ENCODE measurements at regions not wholly inside any gene's neighbourhood (a gene's known extent, or its start where the extent isn't known, plus 50 kb on each side); places are given as distances from the start of the nearest gene placed in this dataset.

DNA sequence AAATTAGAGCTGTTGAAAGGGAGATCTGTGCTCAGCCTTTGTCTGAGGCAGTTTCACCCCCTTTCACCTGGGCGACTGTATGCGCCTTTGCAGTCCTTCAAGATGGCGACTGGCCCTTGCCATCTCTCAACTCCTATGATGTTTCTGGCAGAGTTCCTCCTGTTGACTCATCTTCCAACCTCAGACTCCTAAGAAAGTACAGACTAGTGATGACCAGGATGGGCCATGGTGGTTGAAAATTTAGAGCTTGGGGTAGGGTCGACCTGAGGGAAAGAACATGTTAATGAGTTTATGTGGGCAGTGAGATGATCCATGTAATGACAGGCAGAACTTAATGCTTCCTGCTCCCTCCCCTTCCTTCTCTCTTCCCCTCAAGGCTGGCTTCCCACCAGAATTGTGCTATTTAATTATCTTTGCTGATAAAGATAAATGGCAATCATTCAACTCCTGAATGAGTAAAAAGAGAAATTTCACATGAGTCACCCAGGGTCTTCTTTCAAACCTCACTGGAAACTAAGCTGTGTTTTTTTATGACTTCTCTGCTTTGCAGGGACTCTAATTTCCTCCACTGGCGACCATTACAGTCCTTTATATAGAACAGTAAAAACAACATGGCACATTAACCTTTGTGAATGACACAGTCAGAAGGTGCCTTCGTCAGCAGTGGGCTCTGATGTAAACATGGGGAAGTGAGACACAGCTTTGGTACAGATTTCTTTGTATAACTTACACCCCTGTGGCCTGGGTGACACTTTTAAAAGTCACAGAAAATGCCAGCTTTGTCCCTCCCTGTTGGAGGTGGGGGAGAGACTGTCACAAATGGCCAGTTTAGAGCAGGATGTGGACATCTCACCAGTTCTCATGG is 103.5 kb downstream of the SCP2D1 start:
- no peaks in the 10 kb centered on the region for H3K36me3 ChIP-seq (ENCODE audit: insufficient read depth, low read depth, low read length)
- no peak overlapping the region for H3K27ac ChIP-seq (ENCODE audit: low read length)
- no peak overlapping the region for H3K9ac ChIP-seq (ENCODE audit: low read depth, low read length)
- H3K9me3 ChIP-seq (ENCODE audit: insufficient read depth, low read depth, low read length) = no peaks in the 10 kb centered on the region
- H3K4me3 ChIP-seq (ENCODE audit: low read length) = no peak overlapping the region
- no peaks in the 10 kb centered on the region for H3K4me1 ChIP-seq (ENCODE audit: insufficient read depth, low read length)
- H3K27me3 ChIP-seq (ENCODE audit: insufficient read depth, low read length) = no peaks in the 10 kb centered on the region

DNA sequence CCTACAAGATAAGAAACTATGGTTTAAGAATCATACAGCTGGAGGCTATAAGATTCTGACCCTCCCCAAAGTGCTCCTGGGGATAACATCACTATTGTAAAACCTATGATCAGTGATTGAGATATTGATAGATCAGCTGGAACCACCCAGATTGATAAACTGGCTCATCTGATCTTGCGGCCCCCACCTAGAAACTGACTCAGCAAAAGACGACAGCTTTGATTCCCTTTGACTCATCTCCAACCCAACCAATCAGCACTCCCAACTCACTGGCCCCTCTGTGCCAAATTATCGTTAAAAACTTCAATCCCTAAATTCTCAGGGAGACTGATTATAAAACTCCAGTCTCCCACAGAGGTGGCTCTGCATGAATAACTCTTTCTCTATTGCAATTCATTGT is 106.4 kb downstream of the SCP2D1 start:
- Histone ChIP-seq H3K4me3 (ENCODE audit: low read length) (no peak overlapping the region), H3K9me3 (ENCODE audit: insufficient read depth, low read depth, low read length) (no peaks in the 10 kb centered on the region), H3K27ac (ENCODE audit: low read length) (no peak overlapping the region), H3K9ac (ENCODE audit: low read depth, low read length) (no peak overlapping the region), H3K4me1 (ENCODE audit: insufficient read depth, low read length) (no peaks in the 10 kb centered on the region), H3K27me3 (ENCODE audit: insufficient read depth, low read length) (no peaks in the 10 kb centered on the region), H3K36me3 (ENCODE audit: insufficient read depth, low read depth, low read length) (no peaks in the 10 kb centered on the region)

DNA sequence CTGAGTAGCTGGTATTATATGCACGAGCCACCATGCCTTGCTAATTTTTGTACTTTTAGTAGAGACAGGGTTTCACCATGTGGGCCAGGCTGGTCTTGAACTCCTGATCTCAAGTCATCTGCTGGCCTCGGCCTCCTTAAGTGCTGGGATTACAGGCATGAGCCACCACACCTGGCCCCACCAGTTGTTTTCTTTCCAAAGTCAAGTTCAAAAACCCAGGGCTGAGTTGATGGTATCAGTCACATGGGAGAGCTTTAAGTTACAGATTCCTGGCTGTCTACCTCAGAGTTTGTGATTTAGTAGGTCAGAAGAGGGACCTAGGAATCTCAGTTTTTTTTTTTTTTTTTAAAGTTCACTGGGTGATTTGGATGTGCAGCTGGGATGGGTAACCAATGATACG is 107.7 kb downstream of the SCP2D1 start:
- H3K4me3 ChIP-seq (ENCODE audit: low read length) = no peak overlapping the region
- no peaks in the 10 kb centered on the region for H3K9me3 ChIP-seq (ENCODE audit: insufficient read depth, low read depth, low read length)
- H3K36me3 ChIP-seq (ENCODE audit: insufficient read depth, low read depth, low read length) = no peaks in the 10 kb centered on the region
- no peak overlapping the region for H3K27ac ChIP-seq (ENCODE audit: low read length)
- no peak overlapping the region for H3K9ac ChIP-seq (ENCODE audit: low read depth, low read length)
- no peaks in the 10 kb centered on the region for H3K4me1 ChIP-seq (ENCODE audit: insufficient read depth, low read length)
- H3K27me3 ChIP-seq (ENCODE audit: insufficient read depth, low read length) = no peaks in the 10 kb centered on the region

DNA sequence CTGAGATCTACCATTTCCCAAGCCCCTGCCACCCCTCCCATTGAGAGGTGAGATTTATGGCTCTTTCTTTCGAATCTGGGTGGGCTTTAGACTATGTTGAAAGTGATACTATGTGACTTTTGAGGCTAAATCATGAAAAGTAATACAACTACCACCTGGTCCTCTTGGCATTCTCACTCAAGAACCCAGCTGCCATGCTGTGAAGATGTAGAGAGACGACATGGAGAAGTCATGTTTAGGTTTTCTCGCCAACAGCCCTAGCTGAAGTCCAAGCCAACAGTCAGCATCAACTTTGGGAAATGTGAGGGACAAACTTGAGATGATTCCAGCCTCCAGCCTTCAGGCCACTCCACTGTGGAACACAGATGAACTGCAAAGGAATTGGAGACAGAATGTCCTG is 108.7 kb downstream of the SCP2D1 start:
- Histone ChIP-seq H3K4me3 (ENCODE audit: low read length) (no peak overlapping the region), H3K27me3 (ENCODE audit: insufficient read depth, low read length) (no peaks in the 10 kb centered on the region), H3K9ac (ENCODE audit: low read depth, low read length) (no peak overlapping the region), H3K36me3 (ENCODE audit: insufficient read depth, low read depth, low read length) (no peaks in the 10 kb centered on the region), H3K27ac (ENCODE audit: low read length) (no peak overlapping the region), H3K4me1 (ENCODE audit: insufficient read depth, low read length) (no peaks in the 10 kb centered on the region), H3K9me3 (ENCODE audit: insufficient read depth, low read depth, low read length) (no peaks in the 10 kb centered on the region)

DNA sequence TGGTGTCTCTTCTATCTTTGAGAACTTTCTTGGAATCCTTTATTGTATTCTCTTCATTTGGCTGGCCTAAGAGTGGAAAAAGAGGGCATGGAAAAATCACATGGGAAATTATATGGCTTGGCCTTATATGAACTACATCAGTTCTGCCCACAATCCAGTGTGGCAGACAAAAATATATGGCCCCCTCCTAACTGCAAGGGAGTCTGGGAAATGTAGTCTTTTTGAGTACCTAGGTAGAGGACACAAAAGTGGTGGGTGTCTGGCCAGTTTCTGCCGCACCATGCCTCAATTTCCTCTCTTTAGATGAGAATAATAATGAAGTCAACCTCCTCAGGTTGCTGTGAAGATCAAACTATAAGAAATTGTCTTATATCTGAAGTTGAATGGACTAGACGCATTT is 109.3 kb downstream of the SCP2D1 start:
- no peaks in the 10 kb centered on the region for H3K9me3 ChIP-seq (ENCODE audit: insufficient read depth, low read depth, low read length)
- no peaks in the 10 kb centered on the region for H3K27me3 ChIP-seq (ENCODE audit: insufficient read depth, low read length)
- H3K36me3 ChIP-seq (ENCODE audit: insufficient read depth, low read depth, low read length) = no peaks in the 10 kb centered on the region
- H3K4me1 ChIP-seq (ENCODE audit: insufficient read depth, low read length) = no peaks in the 10 kb centered on the region
- H3K27ac ChIP-seq (ENCODE audit: low read length) = no peak overlapping the region
- H3K4me3 ChIP-seq (ENCODE audit: low read length) = no peak overlapping the region
- H3K9ac ChIP-seq (ENCODE audit: low read depth, low read length) = no peak overlapping the region

DNA sequence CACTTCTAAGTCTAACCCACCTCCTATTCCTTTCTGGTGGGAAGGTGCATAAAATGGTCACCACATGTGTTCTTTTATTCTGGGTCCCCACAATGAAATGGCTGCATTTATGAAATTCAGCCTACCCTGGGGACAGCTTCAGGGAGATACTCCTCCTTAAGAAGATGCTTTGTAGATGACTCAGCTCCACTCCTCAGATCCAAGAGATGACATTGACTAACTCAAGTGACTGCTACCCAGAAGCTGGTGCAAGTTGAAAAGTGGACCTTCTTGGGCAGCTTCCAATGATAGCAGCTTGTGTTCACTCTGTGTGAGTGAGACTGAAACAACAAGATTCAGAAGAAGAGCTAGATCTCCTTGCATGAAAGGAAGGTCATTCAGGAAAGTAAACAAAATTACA is 113.4 kb downstream of the SCP2D1 start:
- Histone ChIP-seq H3K4me3 (ENCODE audit: low read length) (no peak overlapping the region), H3K9ac (ENCODE audit: low read depth, low read length) (no peak overlapping the region), H3K36me3 (ENCODE audit: insufficient read depth, low read depth, low read length) (no peaks in the 10 kb centered on the region), H3K27me3 (ENCODE audit: insufficient read depth, low read length) (no peaks in the 10 kb centered on the region), H3K27ac (ENCODE audit: low read length) (no peak overlapping the region), H3K4me1 (ENCODE audit: insufficient read depth, low read length) (no peaks in the 10 kb centered on the region), H3K9me3 (ENCODE audit: insufficient read depth, low read depth, low read length) (no peaks in the 10 kb centered on the region)

DNA sequence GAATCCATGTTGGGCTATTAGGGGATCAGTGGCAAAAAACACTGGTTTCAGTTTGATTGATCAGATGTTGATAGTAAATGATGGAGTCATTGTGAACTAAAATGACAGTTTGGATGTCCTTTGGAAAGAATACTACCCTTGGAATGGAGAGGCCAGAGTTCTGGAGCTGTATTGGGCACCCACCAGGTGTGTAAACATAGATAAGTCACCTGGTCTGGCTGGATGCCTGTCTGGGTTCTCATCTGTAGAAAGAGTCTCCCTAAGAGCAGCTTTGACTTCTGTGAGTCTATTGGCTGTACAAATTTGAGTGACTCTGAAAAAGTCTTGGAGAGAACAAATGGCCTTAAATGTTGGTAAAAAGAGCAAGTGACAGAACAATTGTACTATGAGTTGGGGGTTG is 115.0 kb downstream of the SCP2D1 start:
- H3K36me3 ChIP-seq (ENCODE audit: insufficient read depth, low read depth, low read length) = no peaks in the 10 kb centered on the region
- H3K4me3 ChIP-seq (ENCODE audit: low read length) = no peak overlapping the region
- H3K27me3 ChIP-seq (ENCODE audit: insufficient read depth, low read length) = no peaks in the 10 kb centered on the region
- H3K9me3 ChIP-seq (ENCODE audit: insufficient read depth, low read depth, low read length) = no peaks in the 10 kb centered on the region
- H3K9ac ChIP-seq (ENCODE audit: low read depth, low read length) = no peak overlapping the region
- H3K27ac ChIP-seq (ENCODE audit: low read length) = no peak overlapping the region
- no peaks in the 10 kb centered on the region for H3K4me1 ChIP-seq (ENCODE audit: insufficient read depth, low read length)

DNA sequence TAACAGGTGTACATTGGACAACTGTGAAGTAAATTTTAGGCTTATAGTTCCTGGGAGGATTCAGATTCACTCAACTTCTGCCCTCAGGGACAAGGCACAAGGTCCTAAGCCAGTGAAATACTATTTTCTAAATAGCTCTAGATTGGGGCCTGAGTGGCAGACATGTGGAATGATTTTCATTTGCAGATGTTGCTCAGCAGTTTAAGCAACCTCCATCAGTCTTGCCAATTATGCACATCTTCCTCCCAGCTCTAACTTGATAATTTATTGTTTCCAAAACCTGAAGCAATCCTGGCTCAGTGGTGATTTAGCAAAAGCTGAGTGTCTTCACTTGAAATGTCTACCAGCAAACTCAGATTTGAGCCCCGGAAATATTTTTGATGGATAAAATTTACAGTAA is 116.2 kb downstream of the SCP2D1 start:
- Histone ChIP-seq H3K27me3 (ENCODE audit: insufficient read depth, low read length) (no peaks in the 10 kb centered on the region), H3K4me3 (ENCODE audit: low read length) (no peak overlapping the region), H3K9ac (ENCODE audit: low read depth, low read length) (no peak overlapping the region)

DNA sequence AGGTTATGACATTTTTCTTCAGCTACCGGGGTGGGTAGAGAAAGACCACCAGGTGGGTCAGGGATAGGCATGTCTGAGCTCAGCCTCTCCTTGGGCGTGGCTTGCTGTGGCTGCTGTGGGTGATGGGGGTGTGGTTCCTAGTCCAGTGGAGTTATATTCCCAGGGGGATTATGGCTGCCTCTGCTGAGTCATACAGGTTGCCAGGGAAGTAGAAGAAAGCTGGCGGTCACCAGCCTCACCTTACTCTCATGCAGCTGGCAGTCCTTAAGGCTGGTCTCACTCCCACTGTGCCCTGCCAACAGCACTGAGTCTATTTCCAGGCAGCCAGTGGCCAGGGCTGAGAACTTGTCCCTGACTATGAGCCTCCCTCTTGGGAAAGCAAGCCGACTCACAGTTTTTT is 130.0 kb downstream of the SCP2D1 start:
- Histone ChIP-seq H3K4me3 (ENCODE audit: low read length) (no peak overlapping the region), H3K27ac (ENCODE audit: low read length) (no peak overlapping the region), H3K4me1 (ENCODE audit: insufficient read depth, low read length) (no peaks in the 10 kb centered on the region; the same call in 1 of the 2 replicates), H3K36me3 (ENCODE audit: insufficient read depth, low read depth, low read length) (no peaks in the 10 kb centered on the region), H3K9me3 (ENCODE audit: insufficient read depth, low read depth, low read length) (no peaks in the 10 kb centered on the region; the same call in 1 of the 2 replicates), H3K27me3 (ENCODE audit: insufficient read depth, low read length) (no peaks in the 10 kb centered on the region), H3K9ac (ENCODE audit: low read depth, low read length) (no peak overlapping the region)

More for the DNA sequence above, 116.2 kb downstream of the SCP2D1 start:
- H3K36me3 ChIP-seq (ENCODE audit: insufficient read depth, low read depth, low read length) = no peaks in the 10 kb centered on the region
- H3K27ac ChIP-seq (ENCODE audit: low read length) = no peak overlapping the region
- H3K4me1 ChIP-seq (ENCODE audit: insufficient read depth, low read length) = no peaks in the 10 kb centered on the region
- no peaks in the 10 kb centered on the region for H3K9me3 ChIP-seq (ENCODE audit: insufficient read depth, low read depth, low read length)

DNA sequence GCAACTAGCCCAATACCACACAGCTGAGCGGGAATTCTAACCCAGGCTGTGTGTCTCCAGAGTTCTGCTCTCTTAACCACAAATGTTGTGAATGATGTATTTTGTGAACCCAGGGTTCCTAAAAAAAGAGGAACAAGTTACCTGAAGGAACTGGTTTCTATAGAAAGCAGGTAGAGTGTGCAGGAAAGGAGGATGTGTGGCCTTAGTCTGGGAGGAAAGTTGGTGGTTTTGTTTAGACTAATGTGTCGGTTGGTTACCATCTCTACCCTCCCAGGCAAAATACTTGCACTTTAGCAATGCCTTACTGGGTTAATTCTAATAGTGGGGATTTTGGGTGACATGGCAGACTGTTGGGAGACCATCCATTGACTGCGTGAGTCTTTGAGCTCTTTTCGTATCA is 143.3 kb downstream of the SCP2D1 start:
- 0 out of 2 replicates have a peak overlapping the region, but pooled peaks have one; percentile 0 for H3K4me3 ChIP-seq (ENCODE audit: low read length)
- no peaks in the 10 kb centered on the region for H3K36me3 ChIP-seq (ENCODE audit: insufficient read depth, low read depth, low read length)
- no peak overlapping the region for H3K27ac ChIP-seq (ENCODE audit: low read length)
- no peaks in the 10 kb centered on the region for H3K27me3 ChIP-seq (ENCODE audit: insufficient read depth, low read length)
- H3K9me3 ChIP-seq (ENCODE audit: insufficient read depth, low read depth, low read length) = no peaks in the 10 kb centered on the region; the same call in 1 of the 2 replicates
- H3K9ac ChIP-seq (ENCODE audit: low read depth, low read length) = no peak overlapping the region
- H3K4me1 ChIP-seq (ENCODE audit: insufficient read depth, low read length) = peaks cover 11% of the 10 kb centered on the region; the same call in 1 of the 2 replicates

DNA sequence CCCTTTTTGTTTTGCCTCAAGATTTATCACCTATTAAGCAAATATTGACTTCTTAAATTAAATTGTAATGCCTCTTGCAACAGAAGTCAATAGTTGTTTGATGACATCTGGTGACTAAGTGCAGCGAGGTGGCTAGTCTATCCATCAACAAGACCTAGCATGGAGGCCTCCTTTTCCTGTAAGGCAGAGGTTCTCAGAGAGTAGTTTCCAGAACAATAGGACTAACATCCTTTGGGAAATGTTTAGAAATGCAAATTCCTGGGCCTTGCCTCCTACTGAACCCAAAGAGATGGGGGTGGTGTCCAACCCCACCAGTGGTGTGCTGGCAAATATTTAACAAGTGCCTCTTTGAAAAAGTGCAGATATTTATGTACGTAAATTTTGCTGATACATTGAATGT is 143.7 kb downstream of the SCP2D1 start:
- H3K36me3 ChIP-seq (ENCODE audit: insufficient read depth, low read depth, low read length) = no peaks in the 10 kb centered on the region
- no peak overlapping the region for H3K9ac ChIP-seq (ENCODE audit: low read depth, low read length)
- H3K4me3 ChIP-seq (ENCODE audit: low read length) = 0 out of 2 replicates have a peak overlapping the region, but pooled peaks have one; percentile 0
- no peaks in the 10 kb centered on the region for H3K27me3 ChIP-seq (ENCODE audit: insufficient read depth, low read length)
- H3K27ac ChIP-seq (ENCODE audit: low read length) = no peak overlapping the region
- H3K4me1 ChIP-seq (ENCODE audit: insufficient read depth, low read length) = peaks cover 11% of the 10 kb centered on the region; the same call in 1 of the 2 replicates
- no peaks in the 10 kb centered on the region; the same call in 1 of the 2 replicates for H3K9me3 ChIP-seq (ENCODE audit: insufficient read depth, low read depth, low read length)

DNA sequence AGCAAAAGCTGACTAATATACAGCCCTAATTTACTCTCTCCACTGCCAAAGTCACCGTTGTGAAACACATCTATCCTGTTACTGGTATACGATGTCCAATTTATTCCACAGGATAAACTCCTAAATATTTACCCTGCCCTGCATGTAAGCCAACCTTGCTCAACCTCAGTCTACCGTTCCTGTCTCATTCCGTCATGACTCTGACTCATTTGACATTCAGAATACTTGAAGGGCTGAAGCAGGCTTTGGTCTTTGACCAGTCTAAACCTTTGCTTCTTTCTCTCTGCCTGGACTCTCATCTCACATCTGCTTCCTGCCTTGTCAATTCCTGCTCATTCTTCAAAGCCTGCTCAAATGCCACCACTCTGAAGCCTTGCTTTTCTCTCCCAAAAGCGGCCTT is 157.5 kb downstream of the SCP2D1 start:
- Histone ChIP-seq H3K27me3 (ENCODE audit: insufficient read depth, low read length) (no peaks in the 10 kb centered on the region), H3K4me3 (ENCODE audit: low read length) (no peak overlapping the region), H3K27ac (ENCODE audit: low read length) (no peak overlapping the region), H3K4me1 (ENCODE audit: insufficient read depth, low read length) (peaks cover 2% of the 10 kb centered on the region; the same call in 1 of the 2 replicates), H3K9me3 (ENCODE audit: insufficient read depth, low read depth, low read length) (no peaks in the 10 kb centered on the region), H3K36me3 (ENCODE audit: insufficient read depth, low read depth, low read length) (no peaks in the 10 kb centered on the region), H3K9ac (ENCODE audit: low read depth, low read length) (no peak overlapping the region)

Measured in iPS-20b (cell line).